Keratinocyte (primary cell): ENCODE measurements at regions not wholly inside any gene's neighbourhood (a gene's known extent, or its start where the extent isn't known, plus 50 kb on each side); places are given as distances from the start of the nearest gene placed in this dataset.

Experiments used
- EZH2 ChIP-seq: IDR thresholded peaks from one replicate; pipeline ENCODE4 v1.6.1; 2012; ENCODE audit warnings: inconsistent platforms, mild to moderate bottlenecking, low read length, moderate library complexity
- TF ChIP-seq, protein P1 (sequence below), 3 experiments: IDR thresholded peaks in 1 of 3; conservative IDR thresholded peaks in 1 of 3; optimal IDR thresholded peaks in 1 of 3; 2 replicates in 2 of 3; 3 replicates in 1 of 3; pipeline versions ENCODE3 to v1.5.1; 2011; ENCODE audit warnings: low read length in 3 of 3, mild to moderate bottlenecking in 3 of 3, moderate library complexity in 2 of 3, control low read depth in 1 of 3, inconsistent platforms in 1 of 3; ENCODE audit not compliant: insufficient read depth in 2 of 3; ENCODE audit errors: extremely low read depth in 1 of 3

DNA sequence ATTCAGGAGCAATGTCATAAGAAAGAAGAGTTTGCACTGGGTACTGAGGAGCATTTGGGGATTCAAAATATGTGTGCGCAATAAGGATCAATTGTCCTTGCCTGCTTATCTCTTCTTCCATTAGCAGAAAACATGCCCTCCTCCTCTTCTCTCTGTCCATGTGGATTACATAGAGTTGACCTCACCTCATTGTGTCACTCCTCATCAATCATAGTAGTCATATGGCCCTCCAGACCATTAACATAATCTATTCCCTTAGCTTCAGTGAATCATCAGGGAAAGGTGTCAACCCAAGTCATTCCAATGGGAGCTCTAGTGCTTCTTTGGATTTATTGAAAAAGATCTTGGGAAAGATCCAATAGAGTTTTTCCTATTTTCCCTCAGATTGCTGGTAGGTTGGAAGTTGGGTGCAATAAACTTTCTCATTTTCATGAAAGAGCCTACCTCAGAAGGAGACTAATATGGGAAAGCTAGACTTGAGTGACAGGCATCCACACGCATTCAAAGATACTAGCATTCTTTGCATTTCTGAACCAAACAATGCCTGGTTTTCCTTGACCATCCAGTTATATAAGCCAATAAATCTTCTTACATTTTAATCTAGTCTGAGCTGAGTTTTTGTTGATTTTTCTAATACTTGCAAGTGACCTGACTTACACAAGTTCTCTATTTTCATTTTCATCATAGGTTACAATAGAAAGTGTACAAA is 71.5 kb upstream of the FAM13C start:
- TF ChIP-seq, protein P1, sequence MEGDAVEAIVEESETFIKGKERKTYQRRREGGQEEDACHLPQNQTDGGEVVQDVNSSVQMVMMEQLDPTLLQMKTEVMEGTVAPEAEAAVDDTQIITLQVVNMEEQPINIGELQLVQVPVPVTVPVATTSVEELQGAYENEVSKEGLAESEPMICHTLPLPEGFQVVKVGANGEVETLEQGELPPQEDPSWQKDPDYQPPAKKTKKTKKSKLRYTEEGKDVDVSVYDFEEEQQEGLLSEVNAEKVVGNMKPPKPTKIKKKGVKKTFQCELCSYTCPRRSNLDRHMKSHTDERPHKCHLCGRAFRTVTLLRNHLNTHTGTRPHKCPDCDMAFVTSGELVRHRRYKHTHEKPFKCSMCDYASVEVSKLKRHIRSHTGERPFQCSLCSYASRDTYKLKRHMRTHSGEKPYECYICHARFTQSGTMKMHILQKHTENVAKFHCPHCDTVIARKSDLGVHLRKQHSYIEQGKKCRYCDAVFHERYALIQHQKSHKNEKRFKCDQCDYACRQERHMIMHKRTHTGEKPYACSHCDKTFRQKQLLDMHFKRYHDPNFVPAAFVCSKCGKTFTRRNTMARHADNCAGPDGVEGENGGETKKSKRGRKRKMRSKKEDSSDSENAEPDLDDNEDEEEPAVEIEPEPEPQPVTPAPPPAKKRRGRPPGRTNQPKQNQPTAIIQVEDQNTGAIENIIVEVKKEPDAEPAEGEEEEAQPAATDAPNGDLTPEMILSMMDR (optimal IDR thresholded peaks at IDR 0.05 in 1 of 3, IDR thresholded peaks at IDR 0.05 in 1 of 3, conservative IDR thresholded peaks at IDR 0.05 in 1 of 3; ENCODE audit: extremely low read depth in 1 of 3, insufficient read depth in 2 of 3, low read length in 3 of 3) = no peak
- no peak for TF ChIP-seq EZH2
